ENCODE measurements at regions not wholly inside any gene's neighbourhood (a gene's known extent, or its start where the extent isn't known, plus 50 kb on each side); places are given as distances from the start of the nearest gene placed in this dataset.

DNA sequence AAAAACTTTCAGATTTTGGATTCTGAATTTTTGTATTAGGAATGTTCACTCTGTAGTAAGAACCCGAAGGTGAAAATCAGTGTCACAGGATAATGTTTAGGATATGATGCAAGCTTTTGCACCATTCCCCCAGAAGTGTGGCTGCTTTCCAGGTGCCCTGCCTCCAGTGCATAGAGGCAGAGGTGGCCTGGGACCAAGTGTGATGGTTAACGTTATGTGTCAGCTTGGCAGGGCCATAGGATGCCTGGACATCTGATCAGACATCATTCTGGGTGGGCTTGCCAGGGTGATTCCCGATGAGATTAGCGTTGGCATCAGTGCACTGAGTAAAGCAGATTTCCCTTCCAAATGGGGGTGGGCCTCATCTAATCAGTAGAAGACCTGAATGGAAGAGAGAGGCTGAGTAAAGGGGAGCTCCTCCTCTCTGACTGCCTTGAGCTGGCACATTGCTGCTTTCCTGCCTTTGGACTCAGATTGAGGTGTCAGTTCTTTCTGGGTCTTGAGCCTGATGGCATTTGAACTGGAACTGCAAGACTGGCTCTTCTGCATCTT is 177.4 kb upstream of the HS6ST1 start:
- Histone ChIP-seq H3K27me3 (ENCODE audit: control insufficient read depth, insufficient read depth, low read length, poor library complexity, severe bottlenecking) (no peaks in the 10 kb centered on the region), H3K36me3 (ENCODE audit: control insufficient read depth, insufficient read depth, low read length) (no peaks in the 10 kb centered on the region), H3K4me3 (ENCODE audit: insufficient read depth, low read depth, low read length) (no peak overlapping the region), H3K9me3 (ENCODE audit: control insufficient read depth, low read length) (no peaks in the 10 kb centered on the region), H3K4me1 (ENCODE audit: control insufficient read depth, insufficient read depth, low read length) (no peaks in the 10 kb centered on the region), H3K27ac (ENCODE audit: insufficient read depth, low read depth, low read length, poor library complexity, severe bottlenecking) (no peak overlapping the region)
- 94 to 95% methylated on average over 4 of the region's 4 CpGs for WGBS, 2 experiments

DNA sequence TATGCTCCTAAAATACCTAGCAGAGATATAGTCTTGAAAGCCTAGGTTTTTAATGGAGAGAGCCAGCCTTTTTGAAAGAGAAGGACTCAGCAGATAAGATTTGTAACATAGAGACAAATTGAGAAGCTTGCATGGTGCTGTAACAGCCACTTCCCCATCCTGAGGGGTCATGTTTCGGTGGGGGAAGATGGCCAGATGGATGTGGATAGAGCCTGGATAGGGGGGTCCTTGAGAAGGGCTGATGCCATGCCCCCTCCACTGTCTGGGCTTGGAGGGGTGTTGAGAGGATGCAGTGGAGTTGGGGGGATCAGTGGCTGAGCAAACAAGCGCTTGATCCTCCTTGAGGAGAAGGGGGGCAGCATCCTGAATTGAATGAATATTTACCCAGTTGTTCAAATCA is 178.0 kb upstream of the HS6ST1 start:
- 90 to 96% methylated on average over 2 of the region's 2 CpGs for WGBS, 2 experiments
- Histone ChIP-seq H3K36me3 (ENCODE audit: control insufficient read depth, insufficient read depth, low read length) (no peaks in the 10 kb centered on the region), H3K27me3 (ENCODE audit: control insufficient read depth, insufficient read depth, low read length, poor library complexity, severe bottlenecking) (no peaks in the 10 kb centered on the region), H3K9me3 (ENCODE audit: control insufficient read depth, low read length) (no peaks in the 10 kb centered on the region), H3K27ac (ENCODE audit: insufficient read depth, low read depth, low read length, poor library complexity, severe bottlenecking) (no peak overlapping the region), H3K4me1 (ENCODE audit: control insufficient read depth, insufficient read depth, low read length) (no peaks in the 10 kb centered on the region), H3K4me3 (ENCODE audit: insufficient read depth, low read depth, low read length) (no peak overlapping the region)

DNA sequence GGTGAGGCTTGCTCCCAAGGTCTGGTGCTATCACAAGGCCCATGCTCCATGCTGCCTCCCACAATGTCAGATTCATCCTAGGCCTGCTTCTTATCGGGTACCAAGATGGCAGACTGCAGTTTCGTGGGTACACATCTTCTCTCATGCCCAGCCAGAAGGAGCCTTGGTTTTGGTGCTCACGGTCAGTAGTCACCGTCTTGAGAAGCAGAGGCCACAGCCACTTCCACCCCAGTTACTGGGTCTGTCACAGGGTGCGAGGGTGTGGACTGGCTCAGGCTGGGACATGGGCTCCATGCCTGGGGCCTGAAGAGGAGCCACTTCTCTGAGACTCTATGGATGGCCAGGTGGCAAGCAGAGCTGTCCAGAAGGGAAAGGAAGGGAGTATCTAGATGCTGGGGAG is 178.8 kb upstream of the HS6ST1 start:
- H3K27ac ChIP-seq (ENCODE audit: insufficient read depth, low read depth, low read length, poor library complexity, severe bottlenecking): no peak overlapping the region
- H3K36me3 ChIP-seq (ENCODE audit: control insufficient read depth, insufficient read depth, low read length): no peaks in the 10 kb centered on the region
- H3K4me3 ChIP-seq (ENCODE audit: insufficient read depth, low read depth, low read length): no peak overlapping the region
- no peaks in the 10 kb centered on the region for H3K27me3 ChIP-seq (ENCODE audit: control insufficient read depth, insufficient read depth, low read length, poor library complexity, severe bottlenecking)
- H3K9me3 ChIP-seq (ENCODE audit: control insufficient read depth, low read length): no peaks in the 10 kb centered on the region
- 92 to 97% methylated on average over 5 of the region's 5 CpGs for WGBS, 2 experiments
- H3K4me1 ChIP-seq (ENCODE audit: control insufficient read depth, insufficient read depth, low read length): no peaks in the 10 kb centered on the region

DNA sequence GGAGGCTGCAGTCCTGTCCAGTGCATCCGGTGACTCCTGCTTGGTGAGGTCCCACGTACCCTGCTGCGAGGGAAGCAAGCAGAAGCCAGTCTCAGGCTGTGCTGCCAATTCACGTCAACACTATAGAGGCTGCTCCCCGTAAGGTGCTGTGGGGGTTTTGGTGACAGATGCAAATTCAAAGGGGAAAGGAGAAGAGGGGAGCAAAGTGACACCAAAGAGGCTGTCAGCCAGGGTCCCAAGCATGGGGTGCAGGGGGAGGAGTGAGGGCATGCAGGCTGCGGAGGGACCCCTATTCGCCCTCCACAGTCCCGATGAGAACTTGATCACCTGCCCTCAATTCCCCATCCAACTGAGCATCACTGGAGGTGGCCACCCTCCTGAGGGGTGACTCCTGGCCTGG is 179.4 kb upstream of the HS6ST1 start:
- Histone ChIP-seq H3K9me3 (ENCODE audit: control insufficient read depth, low read length) (no peaks in the 10 kb centered on the region), H3K27ac (ENCODE audit: insufficient read depth, low read depth, low read length, poor library complexity, severe bottlenecking) (no peak overlapping the region), H3K4me1 (ENCODE audit: control insufficient read depth, insufficient read depth, low read length) (no peaks in the 10 kb centered on the region), H3K4me3 (ENCODE audit: insufficient read depth, low read depth, low read length) (no peak overlapping the region), H3K27me3 (ENCODE audit: control insufficient read depth, insufficient read depth, low read length, poor library complexity, severe bottlenecking) (no peaks in the 10 kb centered on the region), H3K36me3 (ENCODE audit: control insufficient read depth, insufficient read depth, low read length) (no peaks in the 10 kb centered on the region)
- WGBS, 2 experiments: 90 to 97% methylated on average over 8 of the region's 8 CpGs

DNA sequence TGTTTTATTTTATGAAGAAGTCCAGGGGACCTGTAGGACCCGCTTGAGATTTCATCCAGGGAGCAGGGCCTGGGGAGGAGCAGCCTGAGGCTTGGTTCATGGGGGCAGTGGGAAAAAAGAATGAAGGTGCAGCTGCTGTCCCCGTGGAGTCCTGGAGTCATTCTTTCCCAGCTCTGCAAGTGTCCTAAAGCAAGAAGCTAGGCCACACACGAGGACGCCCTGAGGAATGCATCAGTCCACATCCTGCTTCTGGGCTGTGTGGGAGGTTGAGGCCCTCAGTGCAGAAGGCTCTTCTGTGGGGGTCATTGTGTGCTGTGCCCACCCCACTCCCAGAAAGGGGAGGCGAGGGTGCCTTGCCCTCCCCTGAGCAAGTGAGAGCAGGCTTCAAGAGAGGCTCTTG is 179.9 kb upstream of the HS6ST1 start:
- no peaks in the 10 kb centered on the region for H3K9me3 ChIP-seq (ENCODE audit: control insufficient read depth, low read length)
- H3K27ac ChIP-seq (ENCODE audit: insufficient read depth, low read depth, low read length, poor library complexity, severe bottlenecking): no peak overlapping the region
- no peaks in the 10 kb centered on the region for H3K4me1 ChIP-seq (ENCODE audit: control insufficient read depth, insufficient read depth, low read length)
- no peaks in the 10 kb centered on the region for H3K27me3 ChIP-seq (ENCODE audit: control insufficient read depth, insufficient read depth, low read length, poor library complexity, severe bottlenecking)
- no peaks in the 10 kb centered on the region for H3K36me3 ChIP-seq (ENCODE audit: control insufficient read depth, insufficient read depth, low read length)
- 83 to 85% methylated on average over 5 of the region's 5 CpGs for WGBS, 2 experiments
- H3K4me3 ChIP-seq (ENCODE audit: insufficient read depth, low read depth, low read length): no peak overlapping the region

DNA sequence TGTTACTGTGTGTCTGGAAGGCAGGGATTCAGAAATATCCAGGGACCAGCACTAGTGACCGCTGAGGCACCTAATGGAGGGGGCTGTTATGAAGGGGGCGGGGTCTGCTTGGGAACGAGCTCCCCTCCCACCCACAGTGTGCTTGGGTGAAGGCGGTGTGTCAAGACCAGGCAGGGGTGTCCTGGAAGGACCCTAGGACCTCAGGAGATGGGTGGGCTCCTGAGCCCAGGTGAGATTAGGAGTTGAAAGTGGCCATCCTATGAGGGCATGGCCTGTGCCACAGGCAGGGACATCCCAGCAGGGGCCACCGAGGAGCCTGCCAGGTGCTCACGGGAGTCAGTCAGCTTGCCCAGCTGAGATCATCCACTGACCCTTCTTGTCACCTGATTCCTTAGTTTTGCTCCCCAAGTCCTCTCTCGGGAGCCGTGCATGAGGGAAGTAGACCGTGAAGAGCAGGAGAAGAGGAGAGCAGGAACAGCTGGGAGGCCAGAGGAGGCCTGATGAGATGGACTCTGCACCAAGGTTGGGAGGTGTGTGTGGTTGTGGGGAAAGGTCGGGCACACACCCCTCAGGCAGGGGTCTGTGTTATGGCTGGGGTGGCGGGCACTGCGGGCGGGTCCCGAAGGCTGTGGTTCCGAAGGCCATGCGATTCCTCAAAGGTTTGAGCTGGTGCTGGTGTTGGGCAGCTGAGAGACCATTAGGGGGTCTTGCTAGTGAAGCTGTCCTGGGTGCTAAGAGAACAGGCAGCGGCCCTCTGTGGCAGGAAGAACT is 180.9 kb upstream of the HS6ST1 start:
- 90 to 94% methylated on average over 17 of the region's 17 CpGs for whole genome bisulfite sequencing, 2 experiments
- no peaks in the 10 kb centered on the region for H3K4me1 ChIP-seq (ENCODE audit: control insufficient read depth, insufficient read depth, low read length)
- H3K9me3 ChIP-seq (ENCODE audit: control insufficient read depth, low read length): no peaks in the 10 kb centered on the region
- H3K36me3 ChIP-seq (ENCODE audit: control insufficient read depth, insufficient read depth, low read length): no peaks in the 10 kb centered on the region
- no peaks in the 10 kb centered on the region for H3K27me3 ChIP-seq (ENCODE audit: control insufficient read depth, insufficient read depth, low read length, poor library complexity, severe bottlenecking)
- no peak overlapping the region for H3K4me3 ChIP-seq (ENCODE audit: insufficient read depth, low read depth, low read length)
- H3K27ac ChIP-seq (ENCODE audit: insufficient read depth, low read depth, low read length, poor library complexity, severe bottlenecking): no peak overlapping the region

DNA sequence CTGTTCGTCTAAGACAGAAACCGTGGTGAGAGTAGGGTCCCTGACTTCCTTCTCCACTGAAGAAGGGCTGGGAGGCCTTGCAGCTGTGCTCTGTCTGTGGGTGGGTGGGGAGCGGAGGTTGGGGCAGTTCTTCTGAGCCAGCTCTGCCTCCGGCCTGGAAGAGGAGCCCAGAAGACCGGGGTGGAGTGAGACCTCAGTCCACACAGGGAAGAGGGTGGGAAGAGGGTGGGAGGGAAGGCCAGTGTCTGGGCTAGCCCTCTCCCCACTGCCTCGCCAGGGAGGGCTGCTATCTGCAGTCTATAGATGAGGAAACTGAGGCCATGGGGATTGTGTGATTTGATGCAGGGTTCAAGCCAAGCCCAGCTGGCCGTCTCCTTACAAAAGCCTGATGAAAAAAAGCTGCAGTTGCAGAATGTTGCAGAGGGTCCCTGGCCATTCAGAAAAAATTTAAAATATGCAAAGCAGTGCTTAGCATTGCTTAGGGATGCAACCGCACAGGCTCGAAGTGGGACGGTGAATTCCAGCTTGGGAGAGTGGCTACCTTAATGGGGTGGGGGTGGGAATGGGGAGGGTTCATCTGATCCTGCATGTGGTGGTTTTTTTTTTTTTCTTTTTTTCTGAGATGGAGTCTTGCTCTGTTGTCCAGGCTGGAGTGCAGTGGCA is 181.6 kb upstream of the HS6ST1 start:
- Histone ChIP-seq H3K4me1 (ENCODE audit: control insufficient read depth, insufficient read depth, low read length) (no peaks in the 10 kb centered on the region), H3K9me3 (ENCODE audit: control insufficient read depth, low read length) (no peaks in the 10 kb centered on the region), H3K27ac (ENCODE audit: insufficient read depth, low read depth, low read length, poor library complexity, severe bottlenecking) (no peak overlapping the region), H3K27me3 (ENCODE audit: control insufficient read depth, insufficient read depth, low read length, poor library complexity, severe bottlenecking) (no peaks in the 10 kb centered on the region), H3K36me3 (ENCODE audit: control insufficient read depth, insufficient read depth, low read length) (no peaks in the 10 kb centered on the region), H3K4me3 (ENCODE audit: insufficient read depth, low read depth, low read length) (no peak overlapping the region)
- WGBS, 2 experiments: 91 to 93% methylated on average over 10 of the region's 10 CpGs

DNA sequence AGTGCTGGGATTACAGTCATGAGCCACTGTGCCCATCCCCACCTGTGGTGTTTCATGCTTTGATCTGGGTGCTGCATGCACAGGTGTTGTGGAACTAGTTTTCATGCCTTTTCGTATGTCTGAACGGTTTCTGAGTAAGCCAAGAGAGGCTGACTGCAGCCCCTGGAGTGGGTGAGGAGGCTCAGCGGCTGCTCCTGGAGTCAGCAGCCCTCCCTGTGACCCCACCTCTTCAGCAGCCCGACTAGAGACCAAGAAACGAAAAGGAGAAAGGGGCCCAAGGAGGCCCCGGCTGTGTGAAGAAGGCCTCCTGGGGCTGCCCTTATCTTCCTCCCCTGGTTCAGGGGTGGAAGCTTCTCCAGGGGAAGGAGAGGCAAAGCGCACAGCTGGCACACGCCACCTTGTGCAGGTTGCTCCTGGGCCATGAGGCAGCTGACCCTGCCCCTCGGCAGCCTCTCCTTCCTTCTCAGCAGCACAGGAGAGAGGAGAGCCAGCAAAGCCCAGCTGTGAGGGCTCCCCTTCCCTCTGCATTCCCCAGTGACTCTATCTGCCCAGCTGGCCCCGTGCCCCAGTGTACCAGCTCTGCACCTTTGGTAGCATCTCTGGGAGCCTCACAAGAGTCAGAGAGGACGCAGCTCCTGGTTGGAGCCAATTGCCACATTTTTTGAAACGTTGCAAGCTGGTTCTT is 182.5 kb upstream of the HS6ST1 start:
- no peaks in the 10 kb centered on the region for H3K36me3 ChIP-seq (ENCODE audit: control insufficient read depth, insufficient read depth, low read length)
- H3K4me3 ChIP-seq (ENCODE audit: insufficient read depth, low read depth, low read length): no peak overlapping the region
- H3K9me3 ChIP-seq (ENCODE audit: control insufficient read depth, low read length): no peaks in the 10 kb centered on the region
- H3K4me1 ChIP-seq (ENCODE audit: control insufficient read depth, insufficient read depth, low read length): no peaks in the 10 kb centered on the region
- H3K27me3 ChIP-seq (ENCODE audit: control insufficient read depth, insufficient read depth, low read length, poor library complexity, severe bottlenecking): no peaks in the 10 kb centered on the region
- H3K27ac ChIP-seq (ENCODE audit: insufficient read depth, low read depth, low read length, poor library complexity, severe bottlenecking): no peak overlapping the region
- WGBS, 2 experiments: 88 to 91% methylated on average over 12 of the region's 12 CpGs

DNA sequence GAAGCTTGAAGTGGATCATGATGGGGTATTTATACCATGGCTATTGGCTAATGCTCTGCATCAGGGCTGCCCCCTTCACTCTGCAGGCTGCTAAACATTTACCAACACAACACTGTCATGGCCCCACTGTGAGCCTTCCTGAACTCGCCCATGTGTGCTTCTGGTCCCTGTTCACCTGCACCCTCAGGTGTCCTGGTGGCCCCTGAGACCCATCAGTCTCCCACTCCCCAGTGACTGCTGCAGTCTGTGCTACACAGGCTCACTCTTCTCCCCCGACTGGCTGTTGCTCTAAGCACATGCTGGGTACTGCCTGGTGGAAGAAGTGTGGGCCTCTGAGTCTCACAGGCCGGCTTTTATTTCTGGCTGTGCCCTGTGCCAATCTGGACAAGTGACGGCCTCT is 183.0 kb upstream of the HS6ST1 start:
- H3K27me3 ChIP-seq (ENCODE audit: control insufficient read depth, insufficient read depth, low read length, poor library complexity, severe bottlenecking): no peaks in the 10 kb centered on the region
- no peak overlapping the region for H3K4me3 ChIP-seq (ENCODE audit: insufficient read depth, low read depth, low read length)
- no peaks in the 10 kb centered on the region for H3K4me1 ChIP-seq (ENCODE audit: control insufficient read depth, insufficient read depth, low read length)
- 92 to 94% methylated on average over 4 of the region's 4 CpGs for WGBS, 2 experiments
- H3K9me3 ChIP-seq (ENCODE audit: control insufficient read depth, low read length): no peaks in the 10 kb centered on the region
- no peak overlapping the region for H3K27ac ChIP-seq (ENCODE audit: insufficient read depth, low read depth, low read length, poor library complexity, severe bottlenecking)
- no peaks in the 10 kb centered on the region for H3K36me3 ChIP-seq (ENCODE audit: control insufficient read depth, insufficient read depth, low read length)

DNA sequence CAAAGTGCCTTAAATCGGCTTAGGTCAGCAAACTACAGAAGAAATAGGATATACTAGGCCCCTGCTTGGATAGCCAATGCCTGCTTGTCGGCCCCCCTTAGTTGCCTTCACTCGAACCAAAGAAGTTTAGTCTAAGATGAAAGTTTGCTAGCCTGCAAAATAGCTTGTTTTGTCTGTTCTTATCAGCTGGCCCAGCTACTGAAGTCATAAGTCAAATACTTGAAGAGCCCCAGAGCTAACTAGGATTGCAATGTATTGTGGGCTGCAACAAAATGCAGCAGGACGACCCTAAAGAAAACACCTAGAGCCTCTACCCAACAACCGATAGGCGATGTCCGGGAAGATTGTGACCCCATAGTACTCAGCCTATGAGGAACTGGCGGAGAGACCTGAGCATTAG is 183.5 kb upstream of the HS6ST1 start:
- Histone ChIP-seq H3K4me1 (ENCODE audit: control insufficient read depth, insufficient read depth, low read length) (no peaks in the 10 kb centered on the region), H3K9me3 (ENCODE audit: control insufficient read depth, low read length) (no peaks in the 10 kb centered on the region), H3K36me3 (ENCODE audit: control insufficient read depth, insufficient read depth, low read length) (no peaks in the 10 kb centered on the region), H3K27ac (ENCODE audit: insufficient read depth, low read depth, low read length, poor library complexity, severe bottlenecking) (no peak overlapping the region), H3K27me3 (ENCODE audit: control insufficient read depth, insufficient read depth, low read length, poor library complexity, severe bottlenecking) (no peaks in the 10 kb centered on the region), H3K4me3 (ENCODE audit: insufficient read depth, low read depth, low read length) (no peak overlapping the region)
- 95 to 96% methylated on average over 8 of the region's 8 CpGs for WGBS, 2 experiments
